ENCODE measurements at regions not wholly inside any gene's neighbourhood (a gene's known extent, or its start where the extent isn't known, plus 50 kb on each side); places are given as distances from the start of the nearest gene placed in this dataset.

DNA sequence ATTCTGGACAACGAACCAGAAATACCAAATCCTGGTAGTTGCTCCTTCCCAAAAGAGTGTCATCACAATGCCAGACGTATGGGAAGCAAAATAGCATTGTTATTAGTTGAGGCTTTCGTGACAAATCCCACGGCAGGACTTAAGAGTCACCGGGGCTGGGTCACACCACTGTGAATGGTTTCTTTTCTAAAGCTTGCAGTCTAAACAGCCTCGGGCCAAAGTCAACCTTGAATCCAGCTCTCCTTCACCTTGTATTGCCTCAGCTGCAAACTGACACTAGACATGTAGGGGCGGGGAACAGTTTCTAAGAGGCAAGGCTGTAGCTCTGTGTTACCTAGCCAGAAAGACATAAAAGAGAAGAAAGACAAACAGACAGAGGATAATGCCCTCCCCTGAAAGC is 734.8 kb downstream of the MED13L start:
- ChIA-PET CTCF (no interaction called here), POLR2A (no interaction called here)
- H3K27ac Mint-ChIP-seq = no peak overlapping the region
- intact Hi-C loops (cut with micrococcal nuclease) = no loop called here
- DNase-seq = no peak
- H3K27me3 Mint-ChIP-seq = no peaks in the 10 kb centered on the region
- TF ChIP-seq CTCF (IDR thresholded peaks at IDR 0.05) = no peak
- no peak overlapping the region for H3K4me3 Mint-ChIP-seq
- H3K9me3 Mint-ChIP-seq = peaks cover 4% of the 10 kb centered on the region
- H3K4me1 Mint-ChIP-seq (ENCODE audit: low read depth) = no peaks in the 10 kb centered on the region
- ATAC-seq = no peak
- H3K36me3 Mint-ChIP-seq (ENCODE audit: low read depth) = no peaks in the 10 kb centered on the region

DNA sequence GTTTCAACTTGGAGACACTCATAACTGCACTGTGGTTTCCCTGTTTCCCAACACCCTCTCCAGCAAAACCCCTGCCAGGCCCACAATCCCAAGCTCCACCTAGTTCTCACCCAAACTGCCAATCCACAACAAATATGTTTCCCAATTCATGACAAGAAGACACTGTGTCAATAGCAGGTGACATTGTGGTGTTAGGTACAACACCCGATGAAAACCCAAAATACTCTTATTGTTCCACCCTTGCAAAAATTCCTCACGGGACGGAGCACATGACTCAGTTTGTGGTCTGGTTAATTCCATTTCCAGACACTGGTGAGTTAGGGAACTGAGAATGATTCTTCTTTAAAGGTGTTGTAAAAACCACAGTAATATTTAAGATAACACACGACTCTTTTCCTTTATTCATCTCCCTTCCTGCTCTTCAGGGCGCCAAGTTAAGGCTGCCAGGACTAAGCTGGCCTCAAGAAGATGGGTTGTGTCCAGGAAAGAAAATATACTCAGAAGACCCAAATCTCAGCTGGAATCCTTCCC is 735.5 kb downstream of the MED13L start:
- DNase-seq (no peak), ATAC-seq (no peak)
- Mint-ChIP-seq H3K27me3 (no peaks in the 10 kb centered on the region), H3K4me3 (no peak overlapping the region), H3K9me3 (peaks cover 3% of the 10 kb centered on the region), H3K36me3 (ENCODE audit: low read depth) (no peaks in the 10 kb centered on the region), H3K4me1 (ENCODE audit: low read depth) (no peaks in the 10 kb centered on the region), H3K27ac (no peak overlapping the region)
- no peak for TF ChIP-seq CTCF (IDR thresholded peaks at IDR 0.05)
- intact Hi-C loops (cut with micrococcal nuclease) = no loop called here
- ChIA-PET POLR2A (no interaction called here), CTCF (no interaction called here)

- Mint-ChIP-seq H3K4me1 (ENCODE audit: low read depth) (no peaks in the 10 kb centered on the region), H3K27ac (no peak overlapping the region), H3K36me3 (ENCODE audit: low read depth) (no peaks in the 10 kb centered on the region), H3K9me3 (peaks cover 8% of the 10 kb centered on the region), H3K4me3 (no peak overlapping the region), H3K27me3 (no peaks in the 10 kb centered on the region)
- intact Hi-C loops (cut with micrococcal nuclease) = no loop called here
- ATAC-seq (no peak), DNase-seq (no peak)
- CTCF ChIA-PET = no interaction called here
- TF ChIP-seq CTCF (IDR thresholded peaks at IDR 0.05) = no peak
- POLR2A ChIA-PET = no interaction called here
Observed at GRCh38 chr12:115528466-115528865, 749.0 kb downstream of the MED13L start.

GRCh38 chr12:115521771-115522409 is 755.6 kb downstream of the MED13L start:
- Mint-ChIP-seq H3K36me3 (ENCODE audit: low read depth) (no peaks in the 10 kb centered on the region), H3K9me3 (peaks cover 5% of the 10 kb centered on the region), H3K4me3 (no peak overlapping the region), H3K27me3 (no peaks in the 10 kb centered on the region), H3K27ac (no peak overlapping the region), H3K4me1 (ENCODE audit: low read depth) (no peaks in the 10 kb centered on the region)
- POLR2A ChIA-PET = no interaction called here
- DNase-seq (no peak), ATAC-seq (no peak)
- no peak for TF ChIP-seq CTCF (IDR thresholded peaks at IDR 0.05)
- intact Hi-C loops (cut with micrococcal nuclease) = no loop called here
- CTCF ChIA-PET = no interaction called here

GRCh38 chr12:115519887-115520286 is 757.6 kb downstream of the MED13L start:
- peaks cover 8% of the 10 kb centered on the region for H3K9me3 Mint-ChIP-seq
- H3K27ac Mint-ChIP-seq = no peak overlapping the region
- intact Hi-C loops (cut with micrococcal nuclease) = no loop called here
- H3K36me3 Mint-ChIP-seq (ENCODE audit: low read depth) = no peaks in the 10 kb centered on the region
- ChIA-PET POLR2A (no interaction called here), CTCF (no interaction called here)
- ATAC-seq = no peak
- no peak overlapping the region for H3K4me3 Mint-ChIP-seq
- no peak for TF ChIP-seq CTCF (IDR thresholded peaks at IDR 0.05)
- no peaks in the 10 kb centered on the region for H3K4me1 Mint-ChIP-seq (ENCODE audit: low read depth)
- no peaks in the 10 kb centered on the region for H3K27me3 Mint-ChIP-seq
- no peak for DNase-seq

Data from activated CD8-positive, alpha-beta T cell treated with anti-CD3 and anti-CD28 coated beads for 36 hours (primary cell).